HG03045 (cell line): ENCODE measurements at regions not wholly inside any gene's neighbourhood (a gene's known extent, or its start where the extent isn't known, plus 50 kb on each side); places are given as distances from the start of the nearest gene placed in this dataset.
A peak's percentile ranks its signal among the peaks of the same experiment; 100 is the strongest.

ENCODE experiments used
- ATAC-seq: cut with Tn5 transposase; IDR thresholded peaks from one replicate; pipeline ENCODE4 v1.9.1; 2021; ENCODE audit warnings: mild to moderate bottlenecking, moderate library complexity; ENCODE audit not compliant: unreplicated experiment

DNA sequence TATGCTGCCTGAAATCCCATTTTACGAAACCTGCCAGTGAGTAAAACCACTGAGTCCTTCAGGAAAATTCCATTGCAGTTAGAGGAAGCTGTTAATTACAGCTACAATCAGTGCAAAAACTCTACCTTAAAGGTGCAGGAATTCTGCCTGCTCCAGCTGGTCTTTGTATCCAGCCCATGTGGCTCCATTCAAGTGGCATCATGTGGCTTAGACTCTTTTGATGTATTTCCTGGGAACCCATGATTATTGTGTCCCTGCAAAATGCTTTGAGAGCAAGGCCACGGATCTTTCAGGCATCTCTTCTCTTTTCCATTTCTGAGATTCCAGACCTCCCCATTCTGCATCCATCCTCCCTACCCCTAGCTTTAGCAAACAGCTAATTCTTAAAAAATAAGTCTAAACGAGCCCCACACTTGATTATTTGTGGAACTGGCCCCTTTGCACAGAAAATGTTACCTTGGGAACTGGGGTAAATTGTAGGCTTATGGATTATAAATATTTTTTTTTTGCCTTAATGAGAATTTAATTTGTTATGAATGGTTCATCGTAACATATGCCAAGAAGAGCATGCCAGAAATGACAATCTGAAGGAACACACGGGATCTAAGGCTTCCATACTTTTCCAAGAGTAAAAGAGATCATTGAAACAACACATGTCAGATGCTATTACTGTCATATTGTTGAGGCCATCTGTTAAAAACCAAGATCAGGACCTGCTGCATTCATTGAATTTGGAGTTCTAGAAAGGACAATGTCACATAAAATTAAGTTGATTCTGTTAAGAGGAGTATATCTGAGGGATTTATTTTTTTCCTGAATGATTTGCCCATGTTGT lies 144.6 kb downstream of the TPH2 start:
- ATAC-seq, result no peak

DNA sequence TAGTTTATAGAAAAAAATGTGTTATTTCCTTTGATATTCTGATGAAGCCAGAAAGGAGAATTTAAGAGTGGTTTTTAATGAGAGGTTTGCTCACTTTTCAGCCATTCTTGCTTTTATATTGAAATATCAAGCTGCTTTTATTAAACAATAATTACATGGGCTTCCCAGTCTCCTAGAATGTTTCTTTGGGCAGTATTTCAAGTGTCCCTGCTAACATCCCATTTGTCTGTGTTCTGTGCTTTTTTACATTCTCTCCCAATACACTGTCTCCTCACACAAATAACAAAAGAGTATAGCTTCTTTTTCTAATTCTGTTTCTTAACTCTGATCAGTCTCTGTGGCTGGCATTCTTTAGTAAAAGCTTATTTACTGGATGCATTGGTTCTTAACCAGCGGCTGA lies 145.4 kb downstream of the TPH2 start:
- ATAC-seq, result no peak

DNA sequence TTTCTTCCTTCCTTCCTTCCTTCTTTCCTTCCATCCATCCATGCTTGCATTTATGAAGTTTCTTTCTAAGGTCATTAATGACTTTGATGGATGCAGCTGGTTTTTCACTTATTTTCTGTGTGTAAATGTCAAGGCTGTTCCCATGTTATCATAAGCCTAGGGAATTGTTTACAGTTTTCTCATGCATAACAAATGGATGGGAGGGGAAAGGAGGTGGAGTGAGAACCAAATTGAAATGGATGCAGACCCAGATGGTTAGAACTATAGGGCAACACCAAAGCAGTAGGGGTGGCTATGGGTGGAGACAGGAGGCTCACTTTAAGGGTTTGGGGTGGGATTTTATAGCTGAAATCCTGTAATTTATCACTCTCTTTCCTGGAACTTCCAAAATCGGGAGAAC lies 146.2 kb downstream of the TPH2 start:
- no peak for ATAC-seq

DNA sequence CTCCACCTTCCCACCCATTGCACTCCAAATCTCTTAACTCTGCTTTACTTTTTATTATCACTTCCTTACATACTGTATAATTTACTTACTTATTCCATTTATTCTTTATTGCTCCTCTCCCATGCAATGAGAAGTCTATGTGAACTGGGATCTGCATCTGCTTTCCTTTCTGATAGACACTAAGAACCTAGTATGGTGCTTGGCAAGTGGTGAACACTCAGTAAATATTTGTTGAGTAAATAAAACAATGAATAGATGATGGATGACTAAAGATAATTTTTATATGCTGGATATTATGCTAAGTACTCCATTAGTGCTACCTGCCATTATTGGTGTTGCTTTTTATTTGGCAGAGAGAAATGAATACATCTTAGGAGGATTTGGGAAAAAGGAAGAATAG lies 151.0 kb downstream of the TPH2 start:
- no peak for ATAC-seq

DNA sequence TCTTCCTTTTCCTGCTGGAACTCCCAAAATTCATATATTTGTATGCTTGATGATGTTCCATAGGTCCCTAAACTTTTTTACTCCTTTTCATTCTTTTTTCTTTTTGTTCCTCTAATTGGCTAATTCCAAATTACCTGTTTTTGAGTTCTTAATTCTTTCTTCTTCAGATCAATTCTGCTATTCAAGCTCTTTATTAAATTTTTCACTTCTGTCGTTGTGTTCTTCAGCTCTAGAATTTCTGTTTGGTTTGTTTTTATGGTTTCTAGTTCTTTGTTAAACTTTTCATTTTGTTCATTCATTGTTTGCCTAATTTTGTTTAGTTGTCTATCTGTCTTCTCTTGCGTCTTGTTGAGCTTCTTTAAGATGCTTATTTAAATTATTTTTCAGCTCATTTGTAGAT lies 154.8 kb downstream of the TPH2 start:
- no peak for ATAC-seq

DNA sequence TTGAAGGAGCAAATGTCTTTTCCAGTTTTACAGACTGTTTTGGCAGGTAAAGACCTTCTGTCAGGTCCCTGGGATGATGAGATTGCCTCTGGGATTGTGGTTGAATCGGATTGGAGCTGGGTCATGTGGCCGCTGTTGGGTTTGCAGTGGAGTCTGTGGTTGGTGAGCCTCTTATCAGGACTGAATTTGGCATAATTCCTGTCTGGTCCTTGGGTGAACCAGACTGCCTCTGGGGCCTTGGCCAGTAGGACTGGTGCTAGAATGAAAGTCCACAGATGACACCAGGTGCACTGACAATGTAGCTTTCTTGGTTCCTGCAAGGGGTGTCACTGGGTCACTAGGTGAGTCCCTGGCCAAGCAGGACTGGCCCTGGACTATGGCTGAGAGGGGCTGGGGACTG lies 155.3 kb downstream of the TPH2 start:
- no peak for ATAC-seq

DNA sequence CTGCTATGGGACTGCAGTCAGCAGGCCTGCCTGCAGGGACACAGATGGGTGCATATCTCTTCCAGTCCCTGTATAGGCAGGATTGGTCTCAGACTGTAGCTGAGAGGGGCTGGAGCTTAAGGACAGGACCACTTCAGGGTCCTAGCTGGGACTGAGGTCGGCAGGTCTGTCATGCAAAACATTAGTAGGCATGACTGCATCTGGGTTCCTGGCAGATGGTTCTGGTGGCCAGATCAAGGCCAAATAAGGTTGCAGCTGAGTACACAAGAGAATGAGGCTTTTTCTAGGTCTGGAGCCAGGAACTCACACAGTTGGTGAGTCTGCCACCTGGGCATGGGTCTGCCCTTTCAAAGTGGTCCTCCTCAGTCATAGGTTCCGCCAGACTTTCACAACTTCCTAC lies 155.8 kb downstream of the TPH2 start:
- ATAC-seq, result no peak

DNA sequence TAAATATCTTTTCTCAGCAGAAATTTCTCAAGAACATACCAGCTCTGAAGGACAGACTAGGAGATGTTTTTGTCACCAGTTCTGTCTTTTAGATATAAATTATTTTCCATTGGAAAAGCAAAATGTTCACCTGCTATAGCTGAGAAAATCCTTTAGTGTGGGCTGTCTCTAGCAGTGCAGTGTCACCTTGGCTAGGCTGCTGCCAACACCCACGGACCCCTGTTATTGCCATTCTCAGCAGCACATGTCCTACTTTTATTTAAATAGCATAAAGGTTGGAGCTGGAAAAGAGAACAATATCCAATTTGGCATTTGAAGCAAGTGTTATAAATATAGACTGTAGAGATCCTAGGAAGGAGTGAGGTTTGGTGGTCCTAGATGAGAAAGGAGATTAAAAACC lies 156.4 kb downstream of the TPH2 start:
- no peak for ATAC-seq

DNA sequence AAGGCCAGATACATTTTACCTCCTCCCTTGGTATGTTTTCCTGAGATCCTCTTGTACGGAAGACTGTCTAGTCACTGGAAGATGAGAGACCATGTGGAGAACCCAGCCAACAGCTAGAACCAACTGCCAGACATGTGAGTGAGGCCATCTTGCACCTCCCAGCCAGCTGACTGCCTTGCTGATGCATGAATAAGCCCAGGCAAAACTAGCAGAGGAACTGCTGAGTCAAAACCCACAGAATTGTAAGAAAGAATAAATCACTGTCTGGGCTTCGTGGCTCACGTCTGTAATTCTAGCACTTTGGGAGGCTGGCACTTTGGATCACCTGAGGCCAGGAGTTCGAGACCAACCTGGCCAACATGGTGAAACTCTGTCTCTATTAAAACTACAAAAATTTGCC lies 160.0 kb downstream of the TPH2 start:
- ATAC-seq, result no peak

DNA sequence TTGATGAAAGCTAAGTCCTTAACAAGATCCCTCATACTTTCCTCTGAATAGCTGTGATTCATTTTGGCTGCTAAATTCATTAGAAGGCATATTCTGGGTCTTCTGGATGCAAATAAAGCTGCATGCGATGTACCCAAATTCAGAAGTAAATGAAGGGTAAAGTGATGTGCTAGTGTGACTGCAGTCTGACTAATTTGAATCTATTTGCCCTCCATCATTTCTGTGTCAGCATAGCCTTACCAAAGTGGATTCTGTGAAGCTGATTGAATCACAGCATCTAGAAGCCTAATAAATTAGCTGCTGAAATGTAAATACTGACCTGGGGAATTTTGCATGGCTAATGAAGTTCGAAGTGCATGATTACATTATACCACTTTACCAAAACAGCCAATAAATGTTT lies 162.2 kb downstream of the TPH2 start:
- no peak for ATAC-seq

DNA sequence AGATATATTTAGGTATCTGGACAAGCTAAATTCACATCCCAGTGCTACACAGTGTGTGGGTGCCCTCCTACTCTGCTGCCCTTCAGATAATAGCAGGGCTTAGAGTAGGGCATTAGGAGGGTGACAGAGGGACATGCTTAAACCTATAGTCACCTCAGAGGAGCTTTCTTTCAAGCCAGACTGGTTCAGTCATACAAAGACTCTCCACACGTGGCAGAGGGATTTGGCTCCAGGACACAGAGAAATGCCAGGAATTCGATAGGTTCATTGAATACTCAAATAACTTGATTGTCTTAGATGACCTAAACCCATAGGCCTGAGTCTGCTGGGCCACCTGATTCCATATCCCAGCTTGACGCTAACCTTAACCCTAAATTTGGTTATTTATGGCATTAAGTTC lies 163.5 kb downstream of the TPH2 start:
- ATAC-seq, result no peak

DNA sequence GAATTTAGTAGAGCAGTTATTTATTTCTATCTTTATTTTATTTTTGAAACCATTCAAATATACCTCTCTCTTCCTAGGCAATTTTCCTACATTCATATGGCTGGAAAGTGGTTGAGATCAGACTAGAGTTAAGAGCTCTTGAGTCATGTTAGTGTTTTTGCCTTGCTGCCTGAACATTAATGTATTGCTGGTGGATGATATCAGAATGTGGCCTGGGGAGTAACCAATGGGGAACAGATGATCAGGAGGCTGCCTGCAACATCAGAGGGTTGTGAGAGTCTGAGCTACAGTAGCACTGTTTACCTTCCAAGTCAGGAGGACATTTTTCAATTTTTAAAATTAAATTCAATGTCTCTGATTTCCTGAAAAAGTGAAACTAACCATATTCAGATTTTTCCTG lies 166.3 kb upstream of the TRHDE start:
- ATAC-seq, result no peak

DNA sequence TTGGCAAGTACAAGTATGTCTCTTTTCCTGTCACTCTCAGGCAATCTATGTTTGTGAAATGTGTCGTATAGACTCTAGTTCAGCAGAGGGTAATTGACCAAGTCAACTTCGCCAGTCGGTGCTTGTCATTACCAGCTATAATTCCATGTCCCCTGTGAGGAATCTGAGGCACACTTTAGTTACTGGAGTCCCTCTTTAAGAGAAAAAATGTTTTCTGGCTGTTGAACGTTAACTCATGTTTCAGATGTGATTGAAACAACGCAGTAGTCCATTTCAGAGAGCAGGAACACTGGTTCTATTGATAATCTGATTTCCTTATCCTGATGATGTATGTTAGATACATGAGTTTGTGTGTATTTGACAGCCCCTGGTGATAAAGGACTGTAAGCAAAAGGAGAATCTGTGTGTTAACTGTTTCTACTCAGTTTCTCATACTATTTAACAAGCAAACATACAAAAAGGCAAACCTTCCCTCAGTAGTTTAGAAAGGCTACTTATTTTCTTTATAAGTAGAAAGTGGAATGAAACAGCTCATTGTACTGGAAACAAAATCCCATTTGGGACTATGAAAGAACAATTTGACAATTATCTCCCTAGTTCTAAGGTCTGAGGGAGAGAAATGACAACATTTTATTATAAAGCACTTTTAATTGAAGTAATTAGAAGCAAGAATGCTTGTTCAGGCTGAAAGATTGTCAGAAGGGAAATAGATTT lies 161.1 kb upstream of the TRHDE start:
- ATAC-seq, result no peak

DNA sequence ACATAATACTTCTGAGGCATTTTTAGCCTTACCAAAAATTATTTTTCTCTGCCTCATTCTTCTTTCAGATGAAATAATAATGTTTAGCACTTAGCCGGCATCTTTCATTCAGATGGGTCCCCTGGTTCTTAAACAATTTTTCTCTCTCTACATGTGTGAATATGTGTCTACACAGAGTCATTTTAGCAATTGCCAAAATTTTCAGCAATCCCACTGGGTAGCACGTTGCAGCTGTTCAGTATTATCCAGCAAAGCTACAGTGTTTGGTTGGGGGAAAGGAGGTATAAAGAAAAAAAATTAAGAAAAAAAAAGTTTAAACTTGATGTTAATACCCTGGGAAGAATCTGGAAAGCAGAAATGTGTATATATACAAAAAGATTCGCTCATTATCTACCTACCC lies 160.5 kb upstream of the TRHDE start:
- ATAC-seq, result no peak

DNA sequence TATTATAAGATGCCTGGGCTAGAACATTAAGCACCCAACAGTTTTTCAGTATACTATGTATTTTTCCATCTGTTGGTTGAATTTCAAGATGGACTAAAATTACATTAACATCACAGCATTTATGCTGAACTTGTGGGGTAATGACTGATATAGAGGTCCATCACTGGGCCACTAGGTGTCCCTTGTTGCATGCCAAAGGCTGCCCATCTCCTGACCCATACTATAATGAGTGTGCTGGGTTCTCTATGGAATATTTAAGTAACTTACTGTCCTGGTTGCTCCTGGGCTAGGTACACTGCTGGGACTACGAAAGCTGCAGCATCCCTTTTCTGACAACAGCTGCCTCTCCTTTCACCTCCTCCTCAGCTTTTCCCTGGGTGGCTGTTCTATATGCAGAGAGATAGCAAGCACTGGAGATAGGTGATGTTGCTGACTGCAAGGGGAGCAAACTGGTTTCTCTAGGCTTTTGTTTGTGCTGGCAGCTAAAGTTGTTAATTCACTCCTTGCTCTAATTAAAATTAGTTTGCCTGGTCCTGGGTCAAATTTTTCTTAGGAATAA lies 138.6 kb upstream of the TRHDE start:
- no peak for ATAC-seq

DNA sequence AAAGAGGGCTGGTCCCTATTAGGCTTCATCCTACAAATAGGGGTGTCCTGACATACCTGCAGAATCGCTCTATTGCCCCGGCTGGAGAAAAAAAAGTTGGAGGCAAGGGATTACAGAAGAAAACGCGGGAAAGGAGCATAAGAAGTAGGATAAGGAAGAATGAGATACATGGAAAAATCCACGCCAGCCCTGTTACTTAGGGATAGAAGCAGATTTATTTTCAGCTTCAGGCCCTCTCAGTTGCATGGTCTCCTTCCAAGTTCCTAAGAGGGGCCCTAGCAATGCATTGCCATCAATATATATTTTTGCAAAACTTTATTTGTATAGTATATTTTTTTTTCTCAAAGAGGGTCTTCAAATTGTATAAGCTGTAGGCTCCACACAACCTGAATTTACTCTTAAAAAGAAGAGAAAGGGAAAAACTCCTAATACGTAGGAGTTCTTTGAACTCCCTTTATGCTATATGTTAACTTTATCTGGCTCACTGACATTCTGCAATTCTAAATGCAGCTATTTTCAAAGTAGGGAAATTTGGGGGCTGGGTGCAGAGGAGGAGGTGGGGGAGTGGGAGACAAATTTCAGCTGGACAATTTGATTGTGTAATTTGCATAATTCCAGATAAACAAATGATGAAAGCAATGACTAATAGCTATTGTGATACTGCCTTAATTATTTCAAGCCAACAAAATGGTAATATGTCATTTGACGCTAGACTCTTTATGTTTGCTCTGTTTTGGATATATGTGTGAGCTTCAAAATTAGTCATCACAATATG lies 137.7 kb upstream of the TRHDE start:
- ATAC-seq, result no peak

DNA sequence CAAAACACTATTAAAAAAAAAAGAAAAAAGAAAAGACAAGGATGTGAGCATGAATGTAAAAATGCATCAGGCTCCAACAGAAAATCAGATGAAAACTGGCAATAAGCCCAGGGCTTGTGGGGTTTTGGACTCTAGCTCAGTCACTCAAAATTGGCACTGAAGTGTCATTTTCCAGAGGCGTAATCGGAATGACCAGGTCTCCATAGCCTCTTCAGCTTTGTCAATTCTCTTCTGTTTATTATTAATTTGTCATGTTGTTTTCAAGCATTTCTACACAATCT lies 137.2 kb upstream of the TRHDE start:
- ATAC-seq, result no peak

DNA sequence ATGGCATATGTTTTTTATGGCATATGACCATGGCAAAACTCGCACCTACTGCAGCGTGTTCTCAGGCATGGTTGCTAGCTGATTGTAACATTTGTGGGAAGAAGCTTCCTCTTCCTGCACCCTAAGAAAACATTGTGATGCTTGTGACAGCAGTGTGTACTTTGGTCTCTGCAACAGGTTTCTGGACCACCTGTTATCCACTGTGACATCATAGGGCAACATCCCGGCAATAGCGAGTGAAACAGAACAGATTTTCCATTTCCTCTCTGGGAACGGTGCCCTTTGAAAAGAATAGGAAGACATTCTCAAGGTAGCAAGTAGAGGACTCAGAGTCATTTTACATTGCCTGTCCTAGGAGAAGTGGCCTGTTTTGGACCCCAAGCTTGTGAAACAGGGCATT lies 135.4 kb upstream of the TRHDE start:
- ATAC-seq, result no peak

DNA sequence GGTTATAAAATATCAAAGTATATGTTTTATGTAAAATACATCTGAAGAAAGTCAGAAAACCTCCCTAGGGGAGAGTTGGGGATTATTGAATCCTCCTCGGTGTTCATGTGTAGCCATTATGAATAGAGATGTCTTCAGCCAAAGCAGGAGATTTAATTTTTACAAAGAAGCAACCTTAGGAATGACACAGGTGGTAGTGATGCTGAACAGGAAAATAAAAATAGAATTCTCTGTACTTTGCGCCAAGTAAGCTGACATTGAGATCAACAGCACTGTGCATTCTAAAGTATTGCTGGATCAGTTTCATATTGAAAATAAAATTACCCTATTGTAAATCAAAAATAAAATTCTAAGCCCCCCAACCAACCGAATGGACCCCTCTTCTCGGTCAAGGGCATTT lies 132.8 kb upstream of the TRHDE start:
- ATAC-seq, result no peak

DNA sequence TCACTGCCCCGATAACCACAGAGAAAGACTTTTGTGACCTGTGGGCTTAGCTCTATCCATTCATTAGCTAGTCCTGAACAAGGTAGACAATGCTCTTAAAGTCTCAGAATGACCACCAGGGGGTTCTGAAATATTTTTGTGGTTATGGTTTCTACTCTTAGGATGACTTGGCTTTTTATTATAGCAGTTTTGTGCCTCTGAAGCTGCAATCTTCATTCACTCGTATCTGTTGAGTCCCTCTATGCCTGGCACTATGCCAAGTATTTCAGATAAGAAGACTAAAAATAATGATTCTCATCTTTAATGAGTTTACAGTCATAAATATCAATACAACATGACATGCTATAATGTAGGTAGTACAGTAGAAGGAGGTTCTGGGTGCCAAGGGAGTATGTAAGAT lies 130.8 kb upstream of the TRHDE start:
- peak; percentile 88 for ATAC-seq

DNA sequence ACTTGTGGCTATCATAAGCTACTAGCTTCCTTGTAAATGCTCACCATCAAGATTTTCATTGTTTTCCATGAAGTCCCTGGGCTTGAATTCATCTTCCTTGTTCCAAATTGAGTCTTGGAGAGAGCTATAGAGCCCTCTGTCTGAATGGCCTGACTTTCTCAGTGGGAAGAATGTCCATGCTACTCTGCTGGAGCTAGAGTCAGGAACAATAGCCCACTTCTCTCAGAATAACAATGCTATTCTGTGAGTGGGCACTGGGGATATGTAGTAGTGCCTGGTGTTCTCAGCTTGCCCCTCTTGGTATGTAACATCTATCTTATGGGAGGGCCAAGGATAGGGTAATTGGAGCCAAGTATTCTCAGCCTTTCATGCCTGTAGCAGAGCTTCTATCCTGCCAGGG lies 127.6 kb upstream of the TRHDE start:
- no peak for ATAC-seq

DNA sequence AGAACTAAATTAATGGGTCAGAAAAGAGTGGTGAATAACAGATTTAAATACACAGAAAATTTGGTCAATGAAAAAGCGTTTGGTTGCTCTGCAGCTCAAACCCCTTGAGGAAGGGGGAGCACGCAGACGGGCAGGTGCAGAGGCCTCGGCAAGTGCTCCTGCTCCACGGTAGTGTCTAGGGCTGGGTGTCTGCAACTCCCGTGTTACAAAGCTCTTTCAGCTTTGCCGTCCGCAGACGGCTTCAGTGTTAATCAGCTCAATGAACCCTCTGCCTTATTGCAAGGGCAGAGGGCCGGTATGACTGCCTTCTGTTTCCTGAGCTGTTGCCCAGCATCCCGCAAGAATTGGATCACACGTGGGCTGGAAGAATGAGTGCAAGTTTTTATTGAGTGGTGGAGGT lies 125.7 kb upstream of the TRHDE start:
- no peak for ATAC-seq
